ENCODE measurements at regions not wholly inside any gene's neighbourhood (a gene's known extent, or its start where the extent isn't known, plus 50 kb on each side); places are given as distances from the start of the nearest gene placed in this dataset.

GRCh38 chr3:28994161-28994905 lies 286.5 kb upstream of the RBMS3 start:
- TF ChIP-seq, protein P1, sequence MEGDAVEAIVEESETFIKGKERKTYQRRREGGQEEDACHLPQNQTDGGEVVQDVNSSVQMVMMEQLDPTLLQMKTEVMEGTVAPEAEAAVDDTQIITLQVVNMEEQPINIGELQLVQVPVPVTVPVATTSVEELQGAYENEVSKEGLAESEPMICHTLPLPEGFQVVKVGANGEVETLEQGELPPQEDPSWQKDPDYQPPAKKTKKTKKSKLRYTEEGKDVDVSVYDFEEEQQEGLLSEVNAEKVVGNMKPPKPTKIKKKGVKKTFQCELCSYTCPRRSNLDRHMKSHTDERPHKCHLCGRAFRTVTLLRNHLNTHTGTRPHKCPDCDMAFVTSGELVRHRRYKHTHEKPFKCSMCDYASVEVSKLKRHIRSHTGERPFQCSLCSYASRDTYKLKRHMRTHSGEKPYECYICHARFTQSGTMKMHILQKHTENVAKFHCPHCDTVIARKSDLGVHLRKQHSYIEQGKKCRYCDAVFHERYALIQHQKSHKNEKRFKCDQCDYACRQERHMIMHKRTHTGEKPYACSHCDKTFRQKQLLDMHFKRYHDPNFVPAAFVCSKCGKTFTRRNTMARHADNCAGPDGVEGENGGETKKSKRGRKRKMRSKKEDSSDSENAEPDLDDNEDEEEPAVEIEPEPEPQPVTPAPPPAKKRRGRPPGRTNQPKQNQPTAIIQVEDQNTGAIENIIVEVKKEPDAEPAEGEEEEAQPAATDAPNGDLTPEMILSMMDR (conservative IDR thresholded peaks at IDR 0.05 in 1 of 2, IDR thresholded peaks at IDR 0.05 in 1 of 2; ENCODE audit: low read depth in 1 of 2, low read length in 2 of 2), result no peak
- TF ChIP-seq EZH2 (IDR thresholded peaks at IDR 0.05; ENCODE audit: low read length, missing control alignments), result no peak

Measured in fibroblast of lung (primary cell).